NCI-H446 (cell line): ENCODE measurements at regions not wholly inside any gene's neighbourhood (a gene's known extent, or its start where the extent isn't known, plus 50 kb on each side); places are given as distances from the start of the nearest gene placed in this dataset.
"Not testable (repeated sequence)": the region's sequence is repeated elsewhere in the genome, so short reads cannot be mapped to it uniquely, and the experiment has no call there.

ENCODE experiments used
- DNase-seq, 2 experiments: peaks; one replicate each; lab custom pipeline; 2025; lab: John Stamatoyannopoulos, UW

DNA sequence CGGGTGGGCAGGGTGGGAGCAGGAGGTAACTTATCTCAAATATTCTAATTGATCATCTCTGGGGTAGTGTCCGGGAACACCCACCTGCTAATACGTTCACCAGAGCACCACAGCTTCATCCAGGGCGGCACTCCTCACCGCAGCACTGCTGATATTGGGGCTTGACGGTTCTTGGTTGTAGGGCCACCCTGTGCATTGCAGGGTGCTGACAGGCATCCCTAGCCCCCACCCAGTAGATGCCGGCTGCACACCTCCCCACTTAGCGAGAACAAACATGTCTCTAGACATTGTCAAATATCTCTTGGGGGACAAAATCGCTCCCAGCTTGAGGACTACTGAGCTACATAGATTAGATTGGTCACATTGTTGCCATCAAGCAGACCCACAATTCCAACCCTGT, 73.9 kb upstream of the WASF3 start:
- DNase-seq = no peak

DNA sequence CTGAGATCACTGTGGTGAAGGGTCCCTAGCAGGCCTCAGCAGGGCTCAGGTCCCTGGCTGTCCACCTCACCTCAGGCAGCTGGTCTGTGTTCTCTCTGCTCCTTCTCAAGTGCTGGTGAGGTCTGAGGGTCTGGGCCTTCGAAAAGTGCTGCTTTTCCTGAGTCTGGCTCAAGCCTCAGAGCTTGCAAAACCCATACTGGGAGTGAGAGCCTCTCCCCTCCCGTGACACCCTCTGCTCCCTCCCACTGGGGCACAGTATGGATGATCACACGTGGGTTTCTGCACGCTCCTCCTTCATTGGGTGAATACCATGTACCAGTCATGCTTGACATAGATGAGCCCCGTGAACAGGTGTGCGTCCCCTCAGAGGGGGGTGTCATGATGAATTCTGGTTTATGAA, 73.3 kb upstream of the WASF3 start:
- no peak for DNase-seq

DNA sequence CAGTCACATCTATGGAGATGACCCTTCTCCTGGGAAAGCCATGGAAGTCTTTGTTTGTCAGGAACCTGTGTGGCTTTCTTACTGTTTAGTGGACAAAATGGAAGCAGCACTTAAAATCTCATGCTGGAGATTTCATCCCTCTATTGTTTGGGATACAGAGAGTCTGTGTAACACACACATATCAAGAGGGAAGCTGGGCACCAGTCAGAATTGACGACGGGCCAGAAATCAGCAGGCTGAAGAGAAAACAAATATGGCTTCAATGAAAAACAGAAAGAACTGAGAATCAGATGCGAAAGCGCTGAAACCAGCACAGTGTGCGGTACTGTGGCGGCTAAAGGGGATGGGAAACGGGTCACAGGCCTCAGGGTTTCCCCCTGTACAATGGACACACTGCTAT, 72.2 kb upstream of the WASF3 start:
- peak; percentile 28 to 31 for DNase-seq

DNA sequence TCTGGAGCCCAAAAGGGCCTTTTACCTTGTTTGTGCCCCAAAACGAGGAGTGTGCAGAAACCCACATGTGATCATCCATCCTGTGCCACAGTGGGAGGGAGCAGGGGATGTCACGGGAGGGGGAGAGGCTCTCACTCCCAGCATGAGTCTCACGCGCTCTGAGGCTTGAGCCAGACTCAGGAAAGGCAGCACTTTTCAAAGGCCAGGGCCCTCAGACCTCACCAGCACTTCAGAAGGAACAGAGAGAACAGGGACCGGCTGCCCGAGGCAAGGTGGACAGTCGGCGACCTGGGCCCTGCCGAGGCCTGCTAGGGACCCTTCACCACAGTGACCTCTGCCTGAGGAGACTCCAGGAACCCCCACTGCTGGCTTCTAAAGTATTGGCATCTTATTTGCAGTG, 71.7 kb upstream of the WASF3 start:
- DNase-seq = peak in 1 of 2 experiments; percentile 8

DNA sequence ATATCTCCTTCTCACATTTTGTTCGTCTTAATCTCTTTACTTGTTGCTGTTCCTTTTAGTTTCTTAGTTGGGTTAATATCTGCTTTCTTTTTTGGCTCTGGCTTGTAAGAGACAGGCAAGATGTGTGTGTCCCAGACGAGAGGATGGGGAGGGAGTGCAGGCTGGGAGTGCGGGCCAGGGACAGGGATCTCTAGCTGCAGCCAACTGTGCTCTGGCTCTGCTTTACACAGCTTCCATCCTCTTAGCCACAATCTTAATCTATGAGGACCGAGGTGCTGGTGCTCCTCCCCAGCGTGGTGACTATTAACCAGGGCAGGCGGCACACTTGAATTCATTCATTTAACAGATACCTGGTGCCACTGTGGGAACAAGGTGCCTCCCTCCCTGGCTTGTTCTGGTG, 70.9 kb upstream of the WASF3 start:
- DNase-seq = peak in 1 of 2 experiments; percentile 36

DNA sequence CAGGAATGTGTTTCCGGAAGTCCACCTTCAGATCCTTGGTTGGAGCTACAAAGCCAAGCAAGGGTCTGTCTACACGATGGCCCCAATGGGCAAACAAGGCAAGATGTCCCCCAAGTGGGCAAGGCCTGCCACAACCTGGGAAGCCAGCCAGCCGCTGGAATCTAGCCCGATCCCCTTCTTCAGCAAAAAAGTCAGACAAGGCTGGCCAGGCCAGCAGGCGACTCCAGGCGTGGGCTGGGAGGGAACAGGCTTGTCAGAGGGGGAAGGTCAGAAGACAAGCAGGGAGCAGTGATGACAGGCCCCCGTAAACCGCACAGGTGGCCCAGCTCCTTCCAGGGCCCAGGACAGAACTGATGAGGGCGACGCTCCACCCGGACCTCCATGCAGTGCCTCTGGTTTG, 69.7 kb upstream of the WASF3 start:
- DNase-seq = peak in 1 of 2 experiments; percentile 34

DNA sequence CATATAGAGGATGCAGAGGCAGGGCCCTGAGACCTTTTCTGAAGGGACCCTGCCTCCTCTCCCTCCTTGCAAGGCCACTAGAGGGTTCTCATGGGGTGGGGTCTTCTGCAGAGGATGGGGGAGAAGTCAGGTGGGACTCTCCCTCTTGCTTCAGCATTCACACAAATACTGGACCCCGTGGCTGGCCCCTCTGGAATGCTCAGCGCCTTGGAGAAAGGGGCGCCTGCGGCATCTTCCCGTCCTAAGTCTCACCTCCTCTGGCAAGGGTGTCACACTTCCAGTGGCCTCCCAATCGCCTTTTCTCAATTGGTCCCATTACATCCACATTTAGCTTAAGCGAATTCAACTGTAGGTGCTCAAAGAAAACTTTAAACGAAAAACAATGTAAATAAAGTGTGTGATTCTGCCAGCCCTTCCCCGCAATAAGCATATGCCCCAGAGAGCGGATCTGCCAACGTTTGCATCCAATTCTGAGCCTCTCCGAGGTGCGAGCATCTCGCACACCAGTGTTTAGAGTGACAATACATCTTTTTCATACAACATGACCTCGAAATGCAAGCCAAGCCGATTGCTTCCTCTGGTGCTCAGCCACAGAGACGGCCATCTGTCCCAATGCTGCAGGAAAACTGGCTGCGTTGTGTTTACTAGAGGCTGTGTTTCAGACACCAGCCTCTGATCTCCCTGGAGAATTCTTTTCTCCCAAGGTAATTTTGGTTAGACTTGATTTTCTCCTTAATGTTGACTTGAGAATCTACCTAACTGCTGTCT, 69.1 kb upstream of the WASF3 start:
- peak; percentile 8 to 63 for DNase-seq

DNA sequence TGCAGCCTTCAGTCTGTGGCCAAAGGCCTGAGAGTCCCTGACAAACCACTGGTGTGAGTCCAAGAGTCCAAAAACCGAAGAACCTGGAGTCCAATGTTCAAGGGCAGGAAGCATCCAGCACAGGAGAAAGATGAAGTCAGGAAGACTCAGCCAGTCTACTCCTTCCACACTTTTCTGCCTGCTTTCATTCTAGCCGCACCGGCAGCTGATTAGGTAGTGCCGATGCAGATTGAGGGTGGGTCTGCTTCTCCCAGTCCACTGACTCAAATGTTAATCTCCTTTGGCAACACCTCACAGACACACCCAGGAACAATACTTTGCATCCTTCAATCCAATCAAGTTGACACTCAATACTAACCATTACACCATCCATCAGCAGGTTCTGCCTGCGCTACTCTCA, 65.2 kb upstream of the WASF3 start:
- DNase-seq = not testable (repeated sequence)

DNA sequence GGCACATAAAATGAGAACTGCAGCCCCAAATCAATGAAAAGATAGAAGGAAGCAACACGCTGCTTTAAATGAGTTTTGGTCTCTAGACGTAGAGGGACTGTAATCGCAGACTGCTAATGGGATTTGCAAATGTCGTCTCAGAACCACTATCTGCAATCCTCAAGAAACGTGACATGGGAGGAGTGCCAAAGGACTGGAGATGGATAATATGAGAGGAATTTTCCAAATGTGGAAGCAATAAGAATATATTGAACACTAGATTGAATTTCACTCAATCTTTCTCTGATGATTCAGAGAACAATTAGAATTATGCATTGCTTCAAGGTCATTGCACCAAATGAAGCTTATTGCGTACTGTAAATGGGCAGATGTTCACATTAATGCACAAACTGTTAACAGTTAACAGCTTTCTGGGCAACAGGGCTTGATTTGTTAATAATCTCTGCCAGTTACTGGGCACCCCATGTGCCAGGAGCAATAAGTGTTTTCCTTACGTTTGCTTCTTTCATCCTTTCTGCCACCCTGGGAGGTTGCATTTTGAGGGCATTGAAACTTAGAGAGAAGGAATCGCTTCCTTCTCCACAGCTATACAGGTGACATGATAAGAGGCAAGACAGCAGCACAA, 62.8 kb upstream of the WASF3 start:
- peak in 1 of 2 experiments; percentile 41 for DNase-seq

DNA sequence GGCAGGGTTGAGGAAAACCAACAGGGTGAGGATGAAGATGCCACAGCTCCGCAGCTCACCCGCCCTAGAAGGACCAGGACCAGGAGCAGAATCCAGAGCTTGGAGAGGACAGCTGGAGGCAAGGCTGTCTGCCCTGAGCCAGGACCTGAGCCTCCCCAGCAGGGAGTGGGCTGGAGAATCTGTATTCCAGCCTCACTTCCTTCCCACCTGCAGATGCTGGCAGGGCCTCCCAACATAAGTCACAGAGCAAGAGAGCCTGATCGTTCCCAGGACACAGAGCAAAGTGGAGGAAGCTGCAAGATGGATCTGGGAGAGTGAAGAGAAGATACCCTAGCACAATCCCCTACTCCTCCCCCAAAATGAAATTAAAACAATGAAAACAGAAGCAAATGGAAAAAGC, 61.7 kb upstream of the WASF3 start:
- DNase-seq = no peak

DNA sequence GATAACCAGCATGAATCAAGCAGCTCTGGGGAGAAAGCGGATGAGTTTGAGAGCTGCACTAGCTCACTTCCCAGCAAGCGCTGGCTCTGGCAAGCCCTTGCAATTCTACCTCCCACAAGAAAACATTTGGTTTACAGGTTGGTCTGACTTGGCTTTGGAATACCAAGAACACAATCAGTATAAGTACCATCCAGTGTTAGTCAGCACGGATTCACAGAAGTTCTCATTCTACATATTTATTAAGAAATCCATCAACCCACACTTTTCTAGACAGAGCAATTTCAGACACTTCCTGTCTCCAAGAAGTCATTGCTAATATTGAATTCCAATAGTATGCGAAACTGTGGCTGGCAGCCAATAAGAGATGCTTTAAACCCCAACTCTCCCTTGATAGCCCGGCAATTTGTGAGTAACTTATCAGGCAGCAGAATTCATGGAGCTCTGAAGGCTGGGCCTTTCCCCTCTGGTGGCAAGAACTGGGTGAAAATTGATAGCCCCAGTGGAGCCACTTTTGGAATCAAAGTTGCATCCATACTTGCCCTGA, 59.4 kb upstream of the WASF3 start:
- DNase-seq = no peak

DNA sequence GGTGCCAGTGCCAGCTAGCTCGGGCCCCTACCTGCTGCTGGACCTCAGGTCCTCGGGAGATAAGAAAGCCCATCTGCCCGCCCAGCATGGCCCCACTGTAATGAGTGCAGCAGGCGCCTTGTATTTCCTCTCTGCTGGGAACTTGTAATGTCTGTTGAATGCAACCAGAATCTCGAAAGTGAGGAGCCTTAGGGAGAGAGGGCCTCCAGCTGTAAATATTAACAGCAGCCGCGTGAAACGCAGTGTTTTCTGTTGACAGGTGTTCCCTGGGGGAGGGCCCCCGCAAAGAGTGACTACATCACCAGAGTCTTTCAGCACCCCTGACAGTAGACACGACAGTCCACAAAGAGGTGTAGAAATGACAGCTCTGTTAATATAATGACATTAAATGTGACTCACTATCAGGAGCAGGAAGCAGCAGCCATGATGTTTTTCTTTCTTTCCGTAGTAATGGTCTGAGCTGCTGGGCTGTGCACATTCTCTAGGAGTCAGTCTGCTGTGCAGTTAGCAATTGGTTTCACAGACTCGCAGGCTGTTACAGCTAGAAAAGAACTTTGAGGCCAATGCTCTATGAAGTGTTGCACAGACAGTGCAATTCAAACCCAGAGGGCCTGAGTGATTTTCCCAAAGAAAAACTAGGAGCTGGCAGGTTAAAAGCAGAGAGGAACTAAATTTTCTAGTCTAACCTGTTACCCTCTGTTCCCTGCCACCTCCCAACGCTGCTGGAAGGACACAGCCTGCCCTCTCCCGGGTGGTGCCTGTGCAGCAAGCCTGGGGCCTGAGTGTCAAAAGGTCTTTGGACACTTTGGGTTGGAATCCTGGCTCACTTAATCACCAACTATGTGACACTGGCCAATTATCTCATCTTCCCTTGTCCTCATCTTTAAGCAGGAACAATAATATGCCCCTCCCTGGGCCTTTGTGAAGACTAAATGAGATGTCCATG, 58.6 kb upstream of the WASF3 start:
- DNase-seq = no peak

DNA sequence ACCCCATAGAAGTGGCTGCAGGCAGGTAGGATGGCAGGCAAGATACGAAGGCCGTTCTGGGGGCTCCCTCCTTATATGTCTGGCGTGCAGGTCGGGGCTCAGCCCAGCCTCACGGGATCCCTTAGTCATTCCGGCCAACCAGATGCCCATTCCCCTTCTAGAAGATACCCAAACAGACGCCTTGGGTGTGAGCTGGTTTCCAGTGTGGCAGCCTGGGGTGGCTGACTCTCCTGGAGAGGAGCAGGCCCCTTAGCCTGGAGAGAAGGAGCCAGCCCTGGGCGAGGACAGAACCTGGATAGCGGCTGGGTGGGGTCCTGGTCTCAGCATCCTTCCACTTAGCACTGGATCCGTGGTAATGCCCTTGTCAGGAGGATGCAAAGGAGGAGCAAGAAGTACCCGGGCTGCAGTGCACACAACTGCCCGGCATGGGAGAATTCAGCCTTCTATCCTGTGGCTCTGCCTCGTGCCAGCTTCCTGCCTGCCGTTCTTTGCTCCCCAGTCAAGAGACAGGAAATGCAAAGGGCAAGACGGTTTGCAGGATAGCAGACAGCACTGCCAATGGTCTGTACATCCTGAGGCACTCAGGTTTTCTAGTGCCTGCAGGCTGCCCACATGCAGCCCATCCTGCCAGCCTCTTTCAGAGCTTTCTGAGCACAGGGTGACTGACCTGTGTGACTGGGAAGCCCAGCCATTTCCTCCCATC, 56.7 kb upstream of the WASF3 start:
- no peak for DNase-seq

DNA sequence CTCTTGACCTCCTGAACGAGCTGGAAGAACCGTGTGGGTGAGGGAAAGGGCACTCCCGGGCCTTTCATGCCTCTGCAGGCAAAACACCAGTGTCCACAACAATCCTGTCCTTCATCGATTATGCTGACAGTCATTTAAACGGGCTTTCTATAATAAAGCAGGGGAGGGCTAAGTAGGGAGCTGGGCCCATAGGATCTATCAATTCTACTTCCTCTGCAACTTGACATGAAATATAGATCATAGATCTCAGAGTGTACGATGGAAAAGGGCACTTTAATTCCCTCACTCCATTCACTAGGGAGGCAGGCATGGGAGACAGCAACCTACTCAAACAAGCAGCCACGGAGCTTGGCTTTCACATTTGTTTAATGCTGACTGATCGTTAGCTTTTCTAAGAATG, 55.8 kb upstream of the WASF3 start:
- DNase-seq = no peak

DNA sequence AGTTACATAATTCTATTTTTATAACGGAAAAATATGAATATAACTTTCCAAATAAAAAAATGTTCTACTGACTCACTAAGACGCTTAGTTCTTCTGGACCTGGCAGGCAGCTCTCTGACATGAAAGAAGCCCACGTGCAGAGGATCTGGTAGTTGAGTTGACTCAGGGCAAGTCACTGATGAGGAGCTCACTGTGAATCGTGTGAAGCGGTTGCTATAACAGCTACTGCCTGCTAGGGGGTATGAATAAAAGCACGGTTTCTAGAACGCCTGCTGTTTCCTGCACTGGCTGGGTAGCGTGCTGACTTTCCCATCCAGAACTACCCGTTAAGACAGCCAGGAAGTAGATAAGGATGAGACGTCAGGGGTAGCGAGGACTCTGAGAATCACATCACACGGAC, 54.7 kb upstream of the WASF3 start:
- DNase-seq = no peak

DNA sequence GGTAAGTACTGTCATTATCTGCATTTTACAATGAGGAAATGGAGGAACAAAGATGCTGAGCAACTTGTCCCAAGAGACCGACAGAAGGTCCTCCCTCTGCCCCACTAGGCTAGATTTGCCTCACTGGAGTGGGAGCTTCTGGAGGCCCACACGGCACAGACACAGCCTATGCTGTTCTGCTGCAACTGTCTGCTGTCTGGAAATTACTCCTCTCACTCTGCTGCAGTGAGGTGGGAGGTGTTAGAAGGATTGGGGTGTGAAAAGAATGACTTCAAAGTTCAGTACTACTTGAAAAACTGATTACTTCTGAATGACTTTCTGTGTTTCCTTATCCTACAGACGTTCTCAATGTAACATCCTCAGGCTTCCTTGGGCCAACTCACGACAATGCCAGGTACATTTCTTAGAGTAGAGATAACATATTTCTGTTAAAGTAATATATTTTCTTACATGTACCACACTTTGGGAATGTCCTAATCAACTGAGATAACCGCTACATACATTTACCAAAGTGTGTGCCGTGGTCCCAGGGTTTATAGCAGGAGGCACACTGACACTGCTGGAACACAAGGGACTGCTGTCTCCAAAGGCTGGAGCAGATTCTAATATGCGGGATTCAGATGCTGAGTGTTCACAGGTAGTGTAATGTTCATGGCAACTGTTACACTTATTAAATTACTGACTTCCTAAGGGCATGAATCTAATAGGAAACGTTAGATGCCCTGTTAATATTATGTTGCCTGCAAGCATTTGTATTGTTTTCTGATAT, 53.5 kb upstream of the WASF3 start:
- no peak for DNase-seq
